SHP77 (cell line): ENCODE measurements at regions not wholly inside any gene's neighbourhood (a gene's known extent, or its start where the extent isn't known, plus 50 kb on each side); places are given as distances from the start of the nearest gene placed in this dataset.

Source experiments
- DNase-seq, 2 experiments: peaks; one replicate each; lab custom pipeline; 2025; lab: John Stamatoyannopoulos, UW

- no peak for DNase-seq
Observed at GRCh38 chr9:13596383-13596970, 317.0 kb upstream of the MPDZ start.

GRCh38 chr9:13590996-13591395 lies 311.5 kb upstream of the MPDZ start:
- DNase-seq: no peak

DNA sequence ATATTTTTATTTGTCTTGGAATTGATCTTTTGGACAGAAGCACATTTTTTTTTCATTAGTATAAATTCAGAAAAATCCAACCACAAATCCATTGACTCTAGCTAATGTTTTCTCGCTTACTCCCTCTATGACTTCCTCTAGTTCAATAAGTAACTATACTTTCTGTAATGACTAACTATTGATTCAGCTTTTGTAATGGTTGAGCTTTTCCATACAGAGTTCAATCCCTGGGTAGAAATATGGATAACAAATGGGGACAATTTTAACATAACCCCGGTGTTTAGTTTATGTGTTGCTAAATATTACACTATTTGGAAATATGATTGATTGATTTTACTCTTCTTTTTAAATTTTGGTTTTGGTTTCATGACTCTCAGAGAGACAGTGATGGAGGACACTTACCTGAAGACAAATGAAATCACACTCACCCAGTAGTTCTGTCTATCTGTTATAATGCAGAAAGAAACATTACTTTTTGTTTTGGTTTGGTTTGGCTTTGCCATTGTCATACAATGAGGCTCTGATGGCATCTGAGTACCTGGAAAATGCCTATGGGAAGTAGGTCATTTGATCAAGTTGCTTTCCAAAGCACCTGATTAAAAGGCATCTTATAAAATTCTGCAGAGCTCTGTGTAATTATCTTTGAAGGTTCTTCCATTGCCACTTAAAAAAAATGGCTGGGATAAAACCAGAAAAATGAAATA lies 309.7 kb upstream of the MPDZ start:
- DNase-seq: no peak

DNA sequence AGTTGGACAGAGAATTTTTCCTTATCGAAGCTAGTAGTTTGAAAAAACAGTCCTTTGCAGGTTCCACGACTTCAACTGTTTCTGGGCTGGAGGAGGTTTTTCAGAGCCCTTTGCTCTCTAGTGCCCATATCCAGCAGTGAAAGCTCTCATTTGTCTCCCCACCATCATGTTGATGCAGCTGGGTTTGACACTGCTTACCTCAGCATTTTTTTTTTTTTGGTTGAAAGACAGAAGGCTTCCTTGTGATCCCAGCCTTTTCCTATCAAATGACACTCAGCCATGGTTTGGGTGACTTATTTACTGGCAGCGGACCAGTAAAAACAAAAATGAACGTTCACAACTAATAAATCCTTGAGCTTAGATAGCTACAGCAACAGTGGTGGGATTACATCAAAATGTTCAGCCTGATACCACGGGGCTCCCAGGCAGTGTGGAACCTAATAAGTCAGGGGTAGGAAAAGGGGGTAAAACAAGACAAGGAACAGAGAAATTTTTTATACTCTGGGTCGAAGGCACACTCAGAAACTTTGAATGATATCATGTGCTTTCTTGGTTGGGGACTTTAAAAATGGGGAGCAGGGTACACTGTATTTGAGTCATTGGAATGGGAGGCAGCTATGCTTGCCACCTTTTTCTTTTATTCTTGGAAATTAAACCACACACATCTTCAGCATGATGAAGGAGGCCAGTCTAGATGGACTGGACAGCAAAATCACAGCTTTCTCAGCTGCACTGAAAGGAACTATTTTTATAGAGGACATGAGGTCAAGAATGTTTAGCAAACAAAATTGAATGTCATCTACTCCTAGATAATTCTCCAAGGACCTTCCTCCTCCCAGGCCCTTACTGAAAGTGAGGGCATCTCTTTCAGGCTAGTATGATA lies 308.9 kb upstream of the MPDZ start:
- peak in 1 of 2 experiments; percentile 10 for DNase-seq

GRCh38 chr9:13587571-13587970 lies 308.1 kb upstream of the MPDZ start:
- DNase-seq: no peak

- DNase-seq: no peak
Observed at GRCh38 chr9:13586587-13587374, 307.3 kb upstream of the MPDZ start.

GRCh38 chr9:13580760-13581159 lies 301.3 kb upstream of the MPDZ start:
- DNase-seq: no peak

DNA sequence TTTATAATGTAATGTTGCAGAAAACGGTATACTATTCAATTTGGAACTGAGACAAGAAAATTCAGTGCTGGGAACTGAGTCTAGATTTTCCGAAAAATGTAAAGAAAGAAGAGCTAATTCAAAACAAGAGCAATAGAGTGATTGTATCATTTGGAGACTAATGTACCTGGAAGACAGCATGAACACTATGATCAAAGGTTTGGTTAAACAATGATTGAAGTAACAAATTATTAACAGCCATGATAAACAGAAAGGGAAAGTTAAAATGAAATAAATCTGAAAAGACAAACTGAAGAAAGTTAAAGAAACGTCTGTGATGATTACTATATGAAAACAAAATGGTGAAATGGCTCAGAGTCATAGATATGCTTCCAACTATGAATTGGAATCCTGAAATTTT lies 300.6 kb upstream of the MPDZ start:
- DNase-seq: no peak

GRCh38 chr9:13576101-13576500 lies 296.6 kb upstream of the MPDZ start:
- DNase-seq: no peak

GRCh38 chr9:13575558-13575957 lies 296.1 kb upstream of the MPDZ start:
- no peak for DNase-seq

- DNase-seq: no peak
Observed at GRCh38 chr9:13570068-13570974, 290.8 kb upstream of the MPDZ start.

- DNase-seq: no peak
Observed at GRCh38 chr9:13569602-13570067, 290.1 kb upstream of the MPDZ start.

- peak; percentile 40 to 63 for DNase-seq
Observed at GRCh38 chr9:13568841-13569601, 289.5 kb upstream of the MPDZ start.

GRCh38 chr9:13568405-13568804 lies 288.9 kb upstream of the MPDZ start:
- peak; percentile 22 to 53 for DNase-seq

GRCh38 chr9:13567833-13568232 lies 288.3 kb upstream of the MPDZ start:
- DNase-seq: no peak

- DNase-seq: no peak
Observed at GRCh38 chr9:13557746-13558145, 278.3 kb upstream of the MPDZ start.

- DNase-seq: no peak
Observed at GRCh38 chr9:13556656-13557055, 277.2 kb upstream of the MPDZ start.

DNA sequence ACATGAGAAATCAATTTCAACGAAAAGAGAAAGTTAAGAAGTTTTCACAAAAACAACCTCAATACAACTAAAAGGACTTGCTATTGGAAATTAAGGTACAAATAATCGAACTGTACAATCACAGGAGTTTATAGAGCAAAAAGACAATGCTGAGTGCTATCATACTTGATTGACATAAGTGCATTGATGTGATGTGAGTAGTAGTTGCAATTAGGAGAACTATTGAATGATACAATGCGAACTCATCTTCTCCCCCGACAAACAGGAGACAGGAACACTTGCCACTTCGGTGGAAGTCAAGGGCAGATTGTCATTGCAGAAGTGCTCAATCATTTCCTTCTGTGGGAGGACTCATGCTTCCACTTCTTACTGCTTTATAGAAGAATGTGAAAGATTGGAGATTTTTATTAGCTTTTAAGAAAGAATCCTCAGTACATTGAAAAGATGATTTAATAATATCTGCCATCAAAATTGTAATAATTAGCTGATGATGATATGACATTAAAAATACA lies 276.6 kb upstream of the MPDZ start:
- DNase-seq: peak; percentile 20 to 24

- DNase-seq: no peak
Observed at GRCh38 chr9:13555516-13555915, 276.0 kb upstream of the MPDZ start.

DNA sequence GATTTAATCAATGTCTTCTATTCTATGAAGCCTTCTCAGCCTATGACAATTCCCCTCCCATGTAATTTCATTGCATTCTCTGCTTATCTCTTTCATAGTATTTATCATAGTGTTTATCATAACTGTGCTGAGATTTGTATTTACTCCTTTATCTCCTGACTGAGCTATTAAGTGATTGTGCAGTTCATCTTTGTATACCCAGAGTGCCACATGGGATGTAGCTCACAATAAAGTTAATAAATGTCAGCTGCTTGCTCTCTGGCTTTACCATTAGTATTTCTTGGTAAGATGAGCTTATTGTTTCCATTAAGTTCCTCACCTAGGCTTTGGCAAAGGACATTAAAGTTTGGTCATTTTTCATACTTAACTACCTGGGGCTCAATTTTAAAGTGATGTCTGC lies 275.1 kb upstream of the MPDZ start:
- peak in 1 of 2 experiments; percentile 6 for DNase-seq
